HG02642 (cell line): ENCODE measurements at regions not wholly inside any gene's neighbourhood (a gene's known extent, or its start where the extent isn't known, plus 50 kb on each side); places are given as distances from the start of the nearest gene placed in this dataset.
"Not testable (repeated sequence)": the region's sequence is repeated elsewhere in the genome, so short reads cannot be mapped to it uniquely, and the experiment has no call there.

Source experiments
- ATAC-seq: cut with Tn5 transposase; IDR thresholded peaks from one replicate; pipeline ENCODE4 v1.9.1; 2021; ENCODE audit warnings: mild to moderate bottlenecking; ENCODE audit not compliant: unreplicated experiment, poor library complexity

DNA sequence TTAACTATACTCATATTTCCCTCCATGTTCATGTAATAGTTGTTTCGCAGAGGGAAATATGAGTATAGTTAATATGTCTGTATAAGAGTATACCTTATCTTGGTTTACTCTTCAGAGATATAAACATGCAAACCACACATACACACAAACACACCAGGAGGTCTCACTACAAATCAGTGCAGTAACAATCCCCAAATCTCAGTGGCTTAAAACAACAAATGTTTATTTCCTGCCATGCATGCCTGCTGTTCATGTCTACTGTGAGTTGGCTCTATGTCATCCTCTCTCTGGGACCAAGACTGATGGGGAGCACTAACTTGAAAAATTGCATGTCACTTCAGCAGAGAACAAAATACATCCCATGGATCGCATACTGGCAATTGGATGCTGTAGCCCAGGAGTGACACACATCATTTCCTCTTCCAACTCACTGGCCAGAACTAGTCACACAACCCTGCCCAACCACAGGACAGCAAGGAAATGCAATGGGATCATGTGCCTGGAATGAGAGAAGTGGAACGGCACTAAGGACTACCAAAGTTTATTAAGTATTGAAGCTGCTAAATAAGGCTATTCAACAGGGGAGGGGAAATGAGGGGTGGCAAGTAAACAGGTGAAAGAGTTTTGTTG is 89.0 kb upstream of the DTNBP1 start:
- ATAC-seq: no peak

DNA sequence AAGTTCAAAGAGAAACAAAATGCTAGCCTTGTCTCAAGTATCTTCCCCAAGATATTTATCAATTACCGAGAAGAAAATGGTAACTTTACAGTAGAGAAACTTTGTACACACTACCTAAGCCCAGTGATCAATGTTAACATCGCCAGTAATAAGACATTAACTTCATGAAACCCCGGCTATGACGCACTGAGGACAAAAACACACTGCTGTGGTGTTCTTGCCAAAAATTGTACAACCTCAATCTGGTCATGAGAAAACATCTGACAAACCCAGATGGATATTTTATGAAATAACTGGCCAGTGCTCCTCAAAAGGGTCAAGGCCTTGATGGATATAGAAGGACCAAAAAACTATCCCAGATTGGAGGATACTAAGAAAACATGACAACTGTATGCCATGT is 85.5 kb upstream of the DTNBP1 start:
- ATAC-seq: no peak

DNA sequence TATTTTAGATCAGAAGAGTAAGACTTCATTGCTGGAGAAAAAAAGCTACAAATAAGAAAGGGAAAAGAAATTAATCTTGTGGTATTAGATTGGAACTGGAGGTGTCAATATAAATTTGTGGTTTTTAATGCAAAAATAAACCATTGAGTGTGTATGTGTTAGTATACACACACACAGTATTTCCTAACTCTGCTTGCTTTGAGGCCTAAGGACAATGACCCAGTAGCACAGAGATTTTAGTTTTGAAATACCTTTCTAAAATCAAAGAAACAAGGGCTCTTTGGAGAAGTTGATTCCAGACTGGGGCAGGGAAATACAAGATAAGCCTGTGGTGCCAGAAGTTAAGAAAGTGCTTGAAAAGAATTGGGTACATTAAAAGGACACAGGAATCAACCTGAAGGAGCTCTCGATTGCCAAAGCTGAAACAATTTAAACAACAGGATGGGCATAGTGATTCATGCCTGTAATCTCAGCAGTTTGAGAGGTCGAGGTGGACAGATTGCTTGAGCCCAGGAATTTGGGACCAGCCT is 84.6 kb upstream of the DTNBP1 start:
- no peak for ATAC-seq

DNA sequence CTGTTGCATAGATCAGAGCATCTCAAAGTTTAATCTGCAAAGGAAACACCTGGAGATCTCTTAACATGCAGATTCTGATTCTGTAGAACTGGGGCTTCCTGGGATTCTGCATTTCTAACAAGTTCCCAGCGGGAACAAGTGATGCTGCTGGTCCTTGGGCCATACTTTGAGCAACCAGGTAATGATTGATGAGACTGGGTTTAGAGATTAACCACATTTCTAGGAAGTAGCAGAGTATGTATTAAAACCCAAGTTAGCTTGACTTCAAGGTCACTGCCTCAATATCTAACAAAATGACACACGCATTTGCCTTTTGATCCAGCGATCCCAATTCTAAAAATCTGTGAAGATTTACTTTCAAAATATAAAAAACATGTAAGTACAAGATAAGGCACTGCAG is 83.0 kb upstream of the DTNBP1 start:
- ATAC-seq: no peak

DNA sequence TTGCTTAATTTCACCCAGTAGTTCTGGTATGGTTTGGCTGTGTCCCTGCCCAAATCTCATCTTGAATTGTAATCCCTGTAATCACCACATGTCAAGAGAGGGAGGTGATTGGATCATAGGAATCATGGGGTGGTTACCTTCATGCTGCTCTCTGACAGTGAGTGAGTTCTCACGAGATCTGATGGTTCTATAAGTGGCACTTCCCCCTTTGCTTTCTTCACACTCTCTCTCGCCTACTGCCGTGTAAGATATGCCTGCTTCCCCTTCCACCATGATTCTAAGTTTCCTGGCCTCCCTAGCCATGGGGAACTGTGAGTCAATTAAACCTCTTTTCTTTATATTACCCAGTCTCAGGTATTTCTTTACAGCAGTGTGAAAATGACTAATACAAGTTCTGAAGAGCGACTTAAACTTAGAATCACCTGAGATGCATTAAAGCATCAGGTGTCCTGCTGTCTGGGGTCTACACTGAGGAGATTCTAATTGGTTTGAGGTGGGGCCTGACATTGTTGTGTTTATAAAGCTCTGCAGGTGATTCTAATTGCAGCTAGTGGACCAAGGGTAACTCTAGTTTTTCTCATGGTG is 82.1 kb upstream of the DTNBP1 start:
- ATAC-seq: no peak

DNA sequence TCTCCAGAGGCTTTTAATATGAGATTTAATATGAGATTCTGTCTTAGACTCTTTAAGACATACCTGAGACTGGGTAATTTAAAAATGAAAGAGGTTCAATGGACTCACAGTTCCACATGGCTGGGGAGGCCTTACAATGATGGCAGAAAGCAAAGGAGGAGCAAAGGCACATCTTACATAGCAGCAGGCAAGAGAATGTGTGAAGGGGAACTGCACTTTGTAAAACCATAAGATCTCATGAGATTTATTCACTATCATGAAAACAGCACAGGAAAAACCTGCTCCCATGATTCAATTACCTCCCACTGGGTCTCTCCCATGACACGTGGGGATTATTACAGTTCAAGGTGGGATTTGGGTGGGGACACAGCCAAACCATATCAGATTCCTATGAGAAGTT is 79.2 kb upstream of the DTNBP1 start:
- ATAC-seq: not testable (repeated sequence)

DNA sequence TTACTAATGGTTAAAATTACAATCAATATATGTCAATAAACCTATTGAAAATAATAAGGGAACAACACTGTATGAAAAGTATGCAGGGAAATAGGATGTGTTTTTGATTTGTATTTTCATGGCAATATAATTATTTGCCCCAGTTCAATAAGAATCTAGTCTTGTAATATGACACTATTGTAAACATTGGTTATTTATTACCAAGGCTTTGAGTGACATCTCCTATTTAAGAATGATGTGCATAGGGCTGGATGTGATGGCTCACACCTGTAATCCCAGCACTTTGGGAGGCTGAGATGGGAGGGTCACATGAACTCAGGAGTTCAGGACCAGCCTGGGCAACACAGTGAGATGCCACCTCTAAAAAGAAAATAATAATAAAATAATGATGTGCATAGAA is 78.6 kb upstream of the DTNBP1 start:
- no peak for ATAC-seq

DNA sequence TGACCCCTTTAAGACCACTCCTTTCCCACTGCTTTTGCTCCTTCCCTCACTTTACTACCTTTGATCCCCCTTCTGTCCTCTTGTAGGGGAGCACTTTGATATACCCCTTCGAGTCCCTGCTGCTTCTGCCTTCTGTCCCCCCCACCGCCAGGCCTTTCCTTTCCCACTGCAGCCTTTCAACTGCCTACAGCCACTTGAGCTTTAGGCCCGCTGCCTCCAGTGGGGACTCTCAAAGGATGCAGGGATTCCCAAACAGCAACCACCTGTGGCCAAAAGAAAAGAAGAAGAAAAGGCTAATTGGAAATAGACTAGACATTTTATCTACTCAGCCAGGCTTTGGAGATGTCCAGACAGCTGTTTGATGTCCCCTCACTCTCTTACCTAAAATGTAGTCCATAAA is 77.0 kb upstream of the DTNBP1 start:
- no peak for ATAC-seq

DNA sequence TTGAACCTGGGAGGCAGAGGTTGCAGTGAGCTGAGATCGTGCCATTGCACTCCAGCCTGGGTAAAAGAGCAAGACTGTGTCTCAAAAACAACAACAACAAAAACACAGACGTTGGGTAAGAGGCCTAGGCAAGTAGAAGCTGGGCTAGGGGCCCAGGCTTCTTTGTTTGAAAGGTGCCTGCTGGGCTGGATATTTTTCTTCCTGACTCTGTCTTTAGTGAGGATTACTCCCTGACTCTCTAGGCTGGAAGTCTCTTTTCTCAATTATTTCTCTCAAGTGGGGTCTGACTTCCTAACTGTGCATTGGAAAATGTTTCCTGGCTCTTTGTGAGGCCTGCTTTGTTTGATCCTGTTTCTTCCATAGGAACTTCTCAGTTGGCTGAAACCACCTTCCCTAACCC is 76.5 kb upstream of the DTNBP1 start:
- no peak for ATAC-seq

DNA sequence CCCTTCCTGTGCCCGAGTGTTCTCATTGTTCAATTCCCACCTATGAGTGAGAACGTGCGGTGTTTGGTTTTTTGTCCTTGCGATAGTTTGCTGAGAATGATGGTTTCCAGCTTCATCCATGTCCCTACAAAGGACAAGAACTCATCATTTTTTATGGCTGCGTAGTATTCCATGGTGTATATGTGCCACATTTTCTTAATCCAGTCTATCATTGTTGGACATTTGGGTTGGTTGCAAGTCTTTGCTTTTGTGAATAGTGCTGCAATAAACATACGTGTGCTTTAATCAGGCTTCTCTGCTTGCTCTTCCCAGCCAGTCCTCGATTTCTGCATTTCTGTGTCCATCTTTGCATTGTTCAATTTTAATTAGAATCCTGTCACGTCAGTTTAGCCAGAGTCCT is 75.4 kb upstream of the DTNBP1 start:
- not testable (repeated sequence) for ATAC-seq

DNA sequence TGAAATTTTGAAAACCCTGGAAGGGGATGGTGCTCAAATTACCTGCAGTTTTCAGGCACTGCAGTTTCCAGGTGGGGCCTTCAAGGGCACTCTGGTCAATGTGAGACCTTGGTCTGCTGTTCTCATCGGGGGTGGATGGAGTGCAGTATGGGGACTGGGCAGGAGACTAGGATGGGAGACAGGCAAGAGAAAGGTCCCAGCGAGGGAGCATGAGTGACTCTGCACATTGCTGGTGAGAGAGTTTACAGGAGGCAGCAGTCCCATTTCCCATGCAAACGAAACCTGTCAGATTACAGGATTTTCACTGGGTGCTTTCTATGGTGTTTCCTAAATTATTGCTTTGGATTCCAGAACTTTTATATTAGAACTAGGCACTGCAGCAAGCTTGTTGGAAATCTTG is 73.5 kb upstream of the DTNBP1 start:
- no peak for ATAC-seq

DNA sequence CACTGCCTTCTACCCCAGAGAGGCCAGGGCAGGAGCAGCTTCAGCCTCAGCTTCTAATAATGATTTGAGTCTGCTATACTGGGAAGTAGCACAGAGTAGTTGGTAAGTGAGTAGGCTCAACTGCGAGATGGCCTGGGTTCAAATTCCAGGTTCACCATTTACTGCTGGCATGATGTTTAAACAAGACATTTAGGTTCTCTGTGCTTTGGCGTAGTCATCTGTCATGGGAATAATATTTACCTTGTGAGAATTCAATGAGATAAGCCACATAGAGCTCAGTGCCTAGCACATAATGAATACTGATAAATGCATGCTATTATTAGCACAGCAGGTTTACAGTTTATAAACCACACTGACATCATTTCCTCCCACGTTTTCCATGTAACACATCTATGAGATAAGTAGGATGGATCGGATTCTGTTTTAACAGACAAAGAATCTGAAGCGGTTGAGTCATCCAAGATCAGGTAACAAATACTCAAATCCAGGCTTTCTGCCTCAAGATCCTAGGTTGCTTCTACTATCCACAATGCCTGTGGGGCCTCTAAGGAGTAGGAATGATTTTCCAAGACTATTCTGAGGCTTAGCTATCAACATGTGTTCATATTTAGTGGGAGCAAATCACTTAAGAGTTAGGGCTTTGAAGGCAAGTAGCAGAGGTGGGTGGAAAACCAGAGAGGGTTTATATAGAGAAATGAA is 72.9 kb upstream of the DTNBP1 start:
- no peak for ATAC-seq

DNA sequence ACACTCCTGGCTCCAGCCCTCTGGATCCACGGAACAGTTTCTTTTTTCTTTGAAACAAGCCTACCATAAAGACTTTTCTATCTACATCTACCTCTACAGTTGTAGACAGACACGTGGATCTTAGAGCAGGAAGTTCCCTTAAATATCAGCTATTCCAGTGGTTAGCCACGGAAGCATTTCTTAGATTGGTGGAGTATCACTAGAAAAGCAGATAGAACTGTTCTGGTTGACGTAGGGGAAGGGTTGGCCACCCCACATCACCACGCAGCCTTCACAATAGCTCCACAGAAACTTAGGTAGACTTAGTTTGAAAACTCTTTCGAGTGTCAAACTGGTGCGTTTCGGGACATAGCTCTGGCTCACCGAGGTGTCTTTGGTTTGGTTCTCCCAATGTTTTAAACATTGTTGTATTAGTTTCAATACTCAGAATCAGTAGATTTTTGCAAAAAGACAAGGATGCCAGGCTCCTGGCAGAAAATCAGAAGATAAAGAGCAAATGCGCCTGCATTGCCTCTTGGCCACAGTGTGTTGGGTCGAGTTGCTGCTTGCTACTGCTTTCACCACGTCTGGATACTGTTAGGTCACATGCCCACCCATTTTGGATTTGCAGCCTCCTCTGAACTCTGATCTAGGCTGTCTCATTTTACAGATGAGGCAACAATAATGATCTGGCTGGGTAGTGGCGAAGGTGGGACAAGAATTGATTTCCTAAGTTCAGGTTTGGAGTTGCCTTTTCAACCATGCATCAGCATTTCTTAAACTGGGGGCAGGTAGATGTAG is 71.5 kb upstream of the DTNBP1 start:
- no peak for ATAC-seq

DNA sequence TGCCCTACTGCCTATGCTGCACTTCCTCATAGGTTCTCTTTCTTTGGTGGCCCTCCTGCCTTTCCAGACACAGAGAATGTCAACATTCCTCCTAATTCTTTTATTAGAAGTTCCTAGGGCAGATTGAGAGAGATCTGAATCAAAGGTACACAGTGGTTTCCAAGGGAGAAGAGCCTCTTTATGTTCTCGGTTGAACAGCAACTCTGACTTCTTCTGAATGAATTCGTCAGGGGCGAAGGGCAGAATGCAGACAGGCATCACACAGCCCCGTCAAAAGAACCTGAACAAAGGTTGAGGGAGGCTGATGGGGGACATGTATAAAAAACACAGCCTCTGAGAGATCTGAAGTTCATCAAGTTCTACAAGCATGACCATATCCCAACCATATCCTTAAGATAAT is 68.1 kb upstream of the DTNBP1 start:
- no peak for ATAC-seq

DNA sequence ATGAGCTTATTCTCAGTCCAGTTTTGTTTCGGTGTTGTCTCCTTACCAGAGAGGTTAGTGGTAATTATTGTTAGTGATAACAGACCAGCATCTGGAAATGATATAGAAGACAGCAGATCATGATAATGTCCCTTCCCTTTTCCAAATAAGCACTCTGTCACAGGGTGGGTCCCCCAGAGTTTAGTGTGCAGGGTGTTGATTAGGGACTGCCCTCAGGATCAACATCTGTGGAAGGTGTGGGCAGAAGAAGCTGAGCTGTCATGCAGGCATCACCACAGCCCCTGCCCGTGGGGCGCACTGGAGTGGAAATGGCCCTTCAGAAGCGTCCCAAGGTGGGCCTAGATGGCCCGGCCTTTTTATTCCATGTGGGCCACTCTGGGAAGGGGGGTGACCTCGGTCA is 67.6 kb upstream of the DTNBP1 start:
- ATAC-seq: no peak

DNA sequence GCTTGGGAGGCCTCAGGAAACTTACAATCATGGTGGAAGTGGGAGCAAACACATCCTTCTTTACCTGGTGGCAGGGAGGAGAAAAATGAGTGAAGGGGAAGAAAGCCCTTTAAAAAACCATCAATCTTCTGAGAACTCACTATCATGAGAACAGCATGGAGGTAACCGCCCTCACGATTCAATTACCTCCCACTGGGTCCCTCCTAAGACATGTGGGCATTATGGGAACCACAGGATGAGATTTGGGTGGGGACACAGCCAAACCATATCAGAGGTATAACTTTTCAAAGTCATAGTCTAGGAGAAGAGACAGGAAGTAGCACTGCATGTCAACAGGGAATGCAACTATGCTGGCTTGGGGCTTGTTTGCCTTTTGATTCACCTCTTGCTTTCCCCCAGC is 59.9 kb upstream of the DTNBP1 start:
- no peak for ATAC-seq

DNA sequence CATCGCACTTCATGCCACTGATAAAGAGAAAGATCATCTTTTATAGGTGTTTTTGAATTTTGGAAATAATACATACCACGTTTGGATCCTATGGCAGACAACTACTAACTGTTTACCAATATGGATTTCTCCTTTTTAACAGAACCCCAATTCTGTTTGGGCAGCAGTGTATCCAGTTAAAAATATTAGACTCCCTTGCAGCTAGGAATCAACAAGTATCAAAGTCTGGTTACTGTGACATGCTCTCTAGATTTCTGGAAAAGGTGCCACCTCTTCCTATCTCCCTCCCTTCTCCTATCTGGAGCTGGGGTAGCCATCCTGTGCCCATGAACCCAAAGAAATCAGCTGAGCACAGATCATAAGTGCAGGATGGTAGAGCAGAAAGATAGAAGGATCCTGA is 54.1 kb upstream of the DTNBP1 start:
- ATAC-seq: no peak

DNA sequence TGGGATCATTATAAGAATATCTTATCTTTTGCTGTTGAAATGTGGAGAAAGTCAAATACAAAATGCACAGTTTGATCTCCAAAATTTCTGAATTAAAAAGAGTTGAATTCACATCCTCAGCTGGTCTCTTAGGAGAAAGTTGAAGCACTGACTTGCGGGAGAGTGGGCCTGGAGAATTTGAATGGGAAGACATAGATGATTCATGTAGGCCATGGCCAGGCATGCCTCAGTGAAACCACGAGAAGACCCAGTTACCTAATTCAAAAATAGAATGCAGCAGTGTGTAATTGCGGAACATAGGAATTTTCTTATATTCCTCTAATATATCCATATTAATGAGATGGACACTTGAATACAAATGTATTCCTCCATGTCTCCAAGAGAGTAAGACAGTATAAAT is 53.0 kb upstream of the DTNBP1 start:
- no peak for ATAC-seq

DNA sequence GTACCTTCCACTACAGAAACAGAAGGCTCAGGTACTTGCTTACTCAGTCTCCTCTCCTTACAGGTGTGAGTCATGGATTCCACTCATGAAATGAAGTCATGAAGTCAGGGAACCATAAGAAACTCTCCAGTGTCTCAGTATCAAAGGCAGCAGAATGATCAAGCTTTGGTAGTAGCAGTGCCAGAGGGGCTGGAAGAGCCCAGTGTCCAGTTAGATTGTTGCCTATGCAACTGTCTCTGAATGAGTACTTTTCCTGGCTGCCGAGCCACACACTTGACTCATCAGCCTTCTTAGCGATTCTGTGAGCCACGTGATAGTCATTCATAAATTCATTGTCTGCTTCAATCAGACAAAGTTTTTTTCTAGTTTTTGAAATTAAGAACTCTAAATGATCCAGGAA is 52.2 kb upstream of the DTNBP1 start:
- ATAC-seq: no peak

DNA sequence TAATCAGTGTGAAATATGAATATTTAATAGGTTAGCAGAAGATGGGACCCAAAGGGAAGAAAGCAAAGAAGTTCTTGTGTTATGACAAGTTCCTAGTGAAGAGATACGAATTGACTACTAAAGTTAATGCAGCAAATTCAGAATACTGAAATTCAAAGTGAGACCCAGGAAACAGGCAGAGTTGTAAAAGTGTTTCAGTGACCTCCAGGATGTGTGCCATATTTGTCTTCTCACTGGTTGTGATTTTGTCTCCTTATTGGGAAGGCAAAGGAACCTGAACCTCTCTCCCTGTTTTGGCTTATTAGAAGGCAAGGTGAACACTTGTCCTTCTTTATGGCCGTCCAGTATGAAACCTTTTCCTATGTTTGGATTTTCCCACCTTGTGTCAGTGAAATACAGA is 51.8 kb upstream of the DTNBP1 start:
- ATAC-seq: no peak

DNA sequence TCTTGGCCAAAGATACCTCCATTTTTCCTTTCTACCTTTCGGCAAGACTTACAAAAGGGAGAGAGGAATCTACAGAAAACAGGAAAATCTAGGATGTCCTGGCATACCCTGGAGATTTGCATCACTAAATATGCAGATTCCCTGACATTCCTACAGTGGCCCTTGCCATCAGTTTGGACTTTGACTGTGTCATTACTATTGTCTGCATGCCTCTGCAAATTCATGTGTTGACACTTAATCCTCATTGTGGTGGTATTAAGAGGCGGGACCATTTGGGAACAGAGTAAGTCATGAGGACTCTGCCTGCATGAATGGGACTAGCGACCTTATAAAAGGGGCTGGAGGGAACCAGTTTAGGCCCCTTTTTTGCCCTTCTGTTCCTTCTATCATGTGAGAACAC is 50.5 kb upstream of the DTNBP1 start:
- no peak for ATAC-seq
